ENCODE measurements at regions not wholly inside any gene's neighbourhood (a gene's known extent, or its start where the extent isn't known, plus 50 kb on each side); places are given as distances from the start of the nearest gene placed in this dataset.

GRCh38 chr5:62705022-62705421, 126.4 kb downstream of the LRRC70 start:
- TF ChIP-seq CTCF (IDR thresholded peaks at IDR 0.05) (no peak), EZH2 (IDR thresholded peaks at IDR 0.05) (no peak)
